Endothelial cell (in vitro differentiated cells): ENCODE measurements at regions not wholly inside any gene's neighbourhood (a gene's known extent, or its start where the extent isn't known, plus 50 kb on each side); places are given as distances from the start of the nearest gene placed in this dataset.

Experiments
- DNase-seq: peaks from one replicate; pipeline ENCODE4 v3.0.0; 2021; ENCODE audit warnings: low spot score
- H3K27ac Mint-ChIP-seq: one replicate; pipeline ENCODE4 v1.8.0; 2021; ENCODE audit warnings: mixed read lengths, inconsistent platforms; ENCODE audit not compliant: unreplicated experiment
- H3K27me3 Mint-ChIP-seq: one replicate; pipeline ENCODE4 v1.8.0; 2021; ENCODE audit warnings: mild to moderate bottlenecking, moderate library complexity, mixed read lengths, inconsistent platforms; ENCODE audit not compliant: unreplicated experiment
- H3K36me3 Mint-ChIP-seq: one replicate; pipeline ENCODE4 v1.8.0; 2021; ENCODE audit warnings: mild to moderate bottlenecking, low read depth, mixed read lengths, inconsistent platforms; ENCODE audit not compliant: unreplicated experiment
- H3K4me1 Mint-ChIP-seq: one replicate; pipeline ENCODE4 v1.8.0; 2021; ENCODE audit warnings: mild to moderate bottlenecking, mixed read lengths, inconsistent platforms; ENCODE audit not compliant: unreplicated experiment
- H3K4me3 Mint-ChIP-seq: one replicate; pipeline ENCODE4 v1.8.0; 2021; ENCODE audit warnings: mild to moderate bottlenecking, mixed read lengths, inconsistent platforms; ENCODE audit not compliant: unreplicated experiment
- H3K9me3 Mint-ChIP-seq: one replicate; pipeline ENCODE4 v1.8.0; 2021; ENCODE audit warnings: mixed read lengths, inconsistent platforms; ENCODE audit not compliant: unreplicated experiment
- TF ChIP-seq, protein P1 (sequence below): fragments of 200-600 bp; sonication (generic); IDR thresholded peaks from one replicate; pipeline ENCODE4 v1.5.0; 2021; ENCODE audit warnings: antibody characterized with exemption; ENCODE audit not compliant: unreplicated experiment

DNA sequence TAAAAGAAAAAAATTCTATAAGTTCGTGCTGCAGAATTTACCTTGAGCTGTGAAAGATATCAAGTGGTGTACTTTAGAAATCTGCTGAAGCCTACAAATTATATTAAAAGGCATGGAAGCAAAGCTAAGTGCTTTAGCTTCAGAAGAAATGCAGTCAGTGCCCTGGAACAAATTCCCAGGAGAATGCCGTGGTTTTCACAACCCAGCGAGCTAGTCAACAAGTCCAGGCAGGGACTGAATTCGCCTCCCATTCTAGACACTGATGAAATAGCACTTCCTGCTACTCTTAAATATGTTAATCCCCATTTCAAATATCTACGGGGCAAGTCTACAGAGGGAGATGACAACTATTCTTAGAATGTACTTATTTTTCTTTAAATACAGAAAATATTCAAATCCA is 326.4 kb upstream of the IGF1R start:
- H3K36me3 Mint-ChIP-seq, result no peaks in the 10 kb centered on the region
- TF ChIP-seq, protein P1, sequence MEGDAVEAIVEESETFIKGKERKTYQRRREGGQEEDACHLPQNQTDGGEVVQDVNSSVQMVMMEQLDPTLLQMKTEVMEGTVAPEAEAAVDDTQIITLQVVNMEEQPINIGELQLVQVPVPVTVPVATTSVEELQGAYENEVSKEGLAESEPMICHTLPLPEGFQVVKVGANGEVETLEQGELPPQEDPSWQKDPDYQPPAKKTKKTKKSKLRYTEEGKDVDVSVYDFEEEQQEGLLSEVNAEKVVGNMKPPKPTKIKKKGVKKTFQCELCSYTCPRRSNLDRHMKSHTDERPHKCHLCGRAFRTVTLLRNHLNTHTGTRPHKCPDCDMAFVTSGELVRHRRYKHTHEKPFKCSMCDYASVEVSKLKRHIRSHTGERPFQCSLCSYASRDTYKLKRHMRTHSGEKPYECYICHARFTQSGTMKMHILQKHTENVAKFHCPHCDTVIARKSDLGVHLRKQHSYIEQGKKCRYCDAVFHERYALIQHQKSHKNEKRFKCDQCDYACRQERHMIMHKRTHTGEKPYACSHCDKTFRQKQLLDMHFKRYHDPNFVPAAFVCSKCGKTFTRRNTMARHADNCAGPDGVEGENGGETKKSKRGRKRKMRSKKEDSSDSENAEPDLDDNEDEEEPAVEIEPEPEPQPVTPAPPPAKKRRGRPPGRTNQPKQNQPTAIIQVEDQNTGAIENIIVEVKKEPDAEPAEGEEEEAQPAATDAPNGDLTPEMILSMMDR, result no peak
- H3K27ac Mint-ChIP-seq, result no peak overlapping the region
- no peak for DNase-seq
- peaks cover 4% of the 10 kb centered on the region for H3K9me3 Mint-ChIP-seq
- no peak overlapping the region for H3K4me3 Mint-ChIP-seq
- H3K27me3 Mint-ChIP-seq, result no peaks in the 10 kb centered on the region
- no peaks in the 10 kb centered on the region for H3K4me1 Mint-ChIP-seq

- TF ChIP-seq, protein P1, result no peak
- no peaks in the 10 kb centered on the region for H3K27me3 Mint-ChIP-seq
- H3K4me1 Mint-ChIP-seq, result no peaks in the 10 kb centered on the region
- DNase-seq, result no peak
- H3K36me3 Mint-ChIP-seq, result no peaks in the 10 kb centered on the region
- no peak overlapping the region for H3K4me3 Mint-ChIP-seq
- no peak overlapping the region for H3K27ac Mint-ChIP-seq
- H3K9me3 Mint-ChIP-seq, result peaks cover 4% of the 10 kb centered on the region
These were observed 325.8 kb upstream of the IGF1R start for GRCh38 chr15:98322581-98322980.

GRCh38 chr15:98324341-98324970 is 323.9 kb upstream of the IGF1R start:
- Mint-ChIP-seq H3K36me3 (no peaks in the 10 kb centered on the region), H3K4me3 (no peak overlapping the region), H3K27me3 (no peaks in the 10 kb centered on the region), H3K4me1 (no peaks in the 10 kb centered on the region), H3K9me3 (peaks cover 4% of the 10 kb centered on the region), H3K27ac (no peak overlapping the region)
- DNase-seq, result no peak
- TF ChIP-seq, protein P1, result no peak

DNA sequence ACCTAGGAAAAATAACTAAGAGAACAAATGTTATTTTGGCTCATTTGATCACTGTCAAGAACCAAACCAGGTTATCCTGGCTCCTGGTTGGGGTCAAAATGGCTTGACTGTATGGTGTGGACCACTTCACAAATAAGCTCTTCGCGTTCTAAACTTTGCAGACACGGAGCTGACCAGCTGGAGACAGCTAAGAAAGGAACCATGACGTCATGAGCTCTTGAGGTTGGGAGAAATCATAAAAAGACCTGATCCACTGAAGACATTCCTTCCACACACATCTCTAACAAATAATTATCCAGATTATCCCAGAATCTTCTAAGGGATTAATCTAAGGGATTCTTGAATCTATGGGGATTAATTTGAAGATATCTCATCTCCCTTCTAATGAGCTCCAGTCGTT is 321.5 kb upstream of the IGF1R start:
- DNase-seq, result no peak
- H3K27me3 Mint-ChIP-seq, result no peaks in the 10 kb centered on the region
- no peaks in the 10 kb centered on the region for H3K36me3 Mint-ChIP-seq
- H3K4me1 Mint-ChIP-seq, result no peaks in the 10 kb centered on the region
- TF ChIP-seq, protein P1, result no peak
- H3K9me3 Mint-ChIP-seq, result no peaks in the 10 kb centered on the region
- H3K27ac Mint-ChIP-seq, result no peak overlapping the region
- H3K4me3 Mint-ChIP-seq, result no peak overlapping the region

- Mint-ChIP-seq H3K36me3 (no peaks in the 10 kb centered on the region), H3K4me1 (peaks cover 1% of the 10 kb centered on the region), H3K4me3 (no peak overlapping the region), H3K27ac (no peak overlapping the region), H3K27me3 (no peaks in the 10 kb centered on the region), H3K9me3 (no peaks in the 10 kb centered on the region)
- no peak for DNase-seq
- TF ChIP-seq, protein P1, result no peak
These were observed 318.1 kb upstream of the IGF1R start for GRCh38 chr15:98330258-98330657.
